Stimulated activated CD4-positive, alpha-beta T cell treated with anti-CD3 and anti-CD28 coated beads, TNF-alpha, amount 100 ng/mL, for 24 hours (primary cell): ENCODE measurements at regions not wholly inside any gene's neighbourhood (a gene's known extent, or its start where the extent isn't known, plus 50 kb on each side); places are given as distances from the start of the nearest gene placed in this dataset.
"Not testable (repeated sequence)": the region's sequence is repeated elsewhere in the genome, so short reads cannot be mapped to it uniquely, and the experiment has no call there.

Source experiments
- DNase-seq, 3 experiments: peaks; one replicate each; pipeline ENCODE4 v3.0.0-alpha.2; 2020; ENCODE audit warnings: low read depth in 3 of 3

DNA sequence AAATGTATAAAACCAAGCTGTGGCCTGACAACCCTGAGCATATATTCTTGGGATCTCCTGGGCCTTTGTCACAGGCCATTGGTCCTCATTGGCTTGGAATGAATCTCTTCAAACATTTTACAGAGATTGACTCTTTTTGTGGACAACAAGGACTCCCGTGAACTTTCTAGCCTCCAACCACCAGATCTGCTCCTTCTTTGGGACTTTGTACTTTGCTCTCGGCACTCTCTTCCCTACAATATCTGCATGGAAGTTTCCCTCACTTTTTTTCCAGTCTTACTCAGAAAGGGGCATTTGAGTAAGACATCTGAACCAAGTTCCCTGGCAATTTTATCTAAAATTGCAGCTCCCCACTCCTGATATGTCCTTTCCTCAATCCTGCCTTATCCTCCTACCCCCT, 158.8 kb downstream of the PHLDA1 start:
- DNase-seq, result no peak

DNA sequence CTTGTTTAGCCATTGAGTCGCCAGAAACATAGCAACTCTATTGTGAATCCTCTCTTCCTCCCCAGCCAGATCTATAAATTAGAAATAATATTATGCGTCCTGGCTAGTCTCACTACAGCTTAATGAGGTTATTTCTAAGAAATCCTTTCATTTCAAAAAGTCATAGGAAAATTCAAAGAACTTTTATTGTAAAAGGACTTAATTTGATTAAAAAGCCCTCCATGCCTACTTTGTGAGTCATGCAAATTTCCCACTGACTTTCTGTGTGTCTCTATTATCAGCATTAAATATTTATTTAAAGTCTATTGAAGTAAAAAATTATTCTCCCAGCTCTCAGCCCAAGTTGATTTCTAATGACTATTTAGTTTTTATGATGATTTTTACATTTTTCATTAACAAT, 160.7 kb downstream of the PHLDA1 start:
- DNase-seq, result no peak

- DNase-seq, result no peak
These were observed 163.1 kb downstream of the PHLDA1 start for GRCh38 chr12:75868501-75868900.

DNA sequence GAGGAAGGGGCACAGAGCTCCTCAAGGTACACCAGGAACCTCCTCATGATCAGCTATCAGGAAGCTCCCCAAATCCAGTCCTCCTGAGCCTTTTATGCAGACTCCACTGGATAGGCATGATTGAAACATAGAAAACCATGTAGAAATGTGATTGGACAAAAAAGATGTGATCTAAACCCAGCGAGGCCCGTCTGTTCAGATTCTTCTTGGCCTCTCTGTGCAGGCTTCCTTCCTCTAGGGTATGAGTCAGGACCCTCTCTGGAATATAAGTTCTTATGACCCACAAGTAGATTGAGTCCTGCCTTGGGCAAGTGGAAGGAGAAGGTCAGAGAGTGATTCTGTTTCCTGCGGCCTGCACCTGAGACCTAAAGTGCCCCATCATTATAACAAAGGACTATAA, 166.3 kb downstream of the PHLDA1 start:
- DNase-seq, result no peak

DNA sequence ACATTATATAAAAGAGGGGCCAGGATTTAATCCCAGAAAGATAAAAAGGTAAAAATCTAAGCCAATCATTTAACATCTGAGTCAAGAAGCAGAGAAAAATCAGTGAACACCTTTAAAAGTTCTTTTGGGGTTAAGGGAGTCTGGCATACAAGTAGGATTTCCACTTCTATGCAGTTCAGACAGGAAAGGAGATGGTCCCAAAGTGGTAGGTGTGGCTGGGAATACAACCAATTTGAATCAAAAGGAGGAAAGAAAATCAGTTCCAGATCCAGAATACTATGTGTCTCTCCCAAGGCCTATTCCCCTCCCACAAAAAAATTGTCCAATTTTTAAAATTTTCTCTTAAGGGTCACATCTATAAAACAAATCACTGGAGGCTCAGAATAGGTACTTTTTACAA, 167.4 kb downstream of the PHLDA1 start:
- no peak for DNase-seq

- DNase-seq, result no peak
These were observed 168.0 kb downstream of the PHLDA1 start for GRCh38 chr12:75863533-75863932.

DNA sequence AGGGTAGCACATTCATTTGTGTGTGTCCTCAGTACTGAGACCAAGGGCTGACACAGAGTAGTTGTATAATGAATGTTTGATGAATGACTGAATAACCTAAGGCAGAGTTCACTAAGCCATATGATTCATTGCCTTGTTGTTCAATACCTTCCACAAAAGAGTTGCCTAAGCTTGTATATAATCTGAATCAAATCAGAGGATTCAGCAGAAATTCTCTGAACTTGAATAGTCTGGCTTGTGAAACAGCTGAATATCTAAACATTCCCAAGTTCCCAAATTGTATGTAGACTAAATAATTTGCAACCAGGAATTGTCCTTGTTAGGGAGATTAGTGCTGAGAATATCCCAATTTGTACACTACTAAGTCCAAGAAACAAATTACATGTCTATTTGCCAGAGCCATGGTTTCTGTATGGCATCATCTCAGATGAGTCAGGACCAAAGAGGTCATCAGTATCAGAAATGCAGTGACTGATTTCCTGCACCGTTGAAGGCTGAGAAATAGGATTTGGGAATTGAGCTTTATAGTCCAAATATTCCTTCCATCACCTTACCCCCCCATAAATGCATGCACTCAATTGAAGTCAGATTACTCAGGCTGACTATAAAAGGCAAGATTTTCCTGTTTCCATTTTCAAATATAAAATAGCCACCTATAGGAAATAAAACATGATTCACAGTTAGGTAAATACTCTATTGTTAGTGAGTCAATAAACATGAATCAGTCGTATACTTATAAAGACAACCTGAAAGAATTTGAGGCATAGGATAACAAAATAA, 168.7 kb downstream of the PHLDA1 start:
- DNase-seq, result no peak

DNA sequence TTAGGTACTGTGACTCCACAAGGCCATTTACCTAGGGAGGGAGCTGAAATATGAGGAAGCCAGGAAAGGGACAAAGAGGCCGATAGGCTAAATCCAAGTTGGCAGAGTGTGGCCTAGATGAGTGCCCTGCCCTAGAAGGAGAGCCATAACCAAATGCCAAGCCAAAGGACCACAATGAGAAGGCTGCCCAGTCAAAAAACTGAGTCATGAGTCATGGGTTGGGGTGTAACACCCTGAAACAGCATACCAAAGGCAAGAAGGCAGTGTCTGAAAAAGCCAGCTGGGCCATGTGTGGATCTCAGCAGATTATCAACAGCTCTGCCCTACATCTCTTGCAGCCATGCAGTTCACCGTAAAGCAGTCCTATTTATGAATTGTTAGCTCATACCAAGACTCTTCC, 171.7 kb downstream of the PHLDA1 start:
- no peak for DNase-seq

DNA sequence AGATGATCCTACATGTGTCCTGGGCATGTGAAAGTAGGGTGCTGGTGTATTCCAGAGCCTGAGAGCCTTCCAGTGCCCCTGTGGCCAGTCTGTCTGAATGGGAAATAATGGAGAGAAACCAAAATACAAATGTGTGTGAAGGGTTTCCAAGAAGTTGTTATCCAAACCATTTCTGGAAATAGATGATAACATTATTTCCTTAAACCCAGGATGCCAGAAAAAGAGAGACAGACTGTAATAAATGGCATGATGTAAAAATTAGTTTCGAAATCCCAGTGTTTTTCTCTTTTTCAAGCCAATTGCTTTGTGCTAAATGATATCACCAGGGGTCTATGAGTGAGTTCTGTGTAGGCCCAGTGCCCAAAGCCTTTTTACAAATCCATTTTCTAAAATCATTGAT, 175.3 kb downstream of the PHLDA1 start:
- DNase-seq, result no peak

- no peak for DNase-seq
These were observed 176.2 kb downstream of the PHLDA1 start for GRCh38 chr12:75855360-75855759.

DNA sequence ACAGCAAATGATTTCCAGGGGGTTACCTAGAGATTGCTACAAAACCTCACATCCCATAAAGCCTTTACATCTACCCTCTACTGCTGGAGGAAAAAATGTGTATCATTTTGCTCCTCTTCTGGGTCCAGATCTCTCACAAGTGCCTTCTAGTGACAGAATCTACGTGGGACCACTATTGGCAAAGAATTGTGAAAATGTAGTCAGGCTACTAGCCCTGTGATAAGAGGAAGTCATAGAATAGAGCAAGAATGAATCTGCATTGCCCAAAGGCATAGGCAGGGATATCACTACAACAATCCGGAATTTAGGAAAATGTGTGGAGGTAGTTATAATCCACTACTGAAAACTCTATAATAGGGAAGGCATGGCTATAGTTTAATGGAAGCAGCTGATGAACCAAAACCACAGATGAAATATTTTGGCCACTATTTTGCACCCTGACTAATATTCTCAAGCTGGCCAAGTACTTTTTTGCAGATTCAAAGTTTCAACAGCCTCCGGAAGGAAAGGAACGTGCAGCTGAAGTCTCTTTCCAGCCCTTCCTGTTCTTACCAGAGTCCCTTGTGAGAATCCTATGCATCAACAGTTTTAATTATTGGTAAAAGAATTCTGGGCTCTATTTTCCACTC, 176.8 kb downstream of the PHLDA1 start:
- DNase-seq, result no peak

GRCh38 chr12:75854137-75854536, 177.4 kb downstream of the PHLDA1 start:
- not testable (repeated sequence) for DNase-seq

- DNase-seq, result no peak
These were observed 177.9 kb downstream of the PHLDA1 start for GRCh38 chr12:75853626-75854025.

DNA sequence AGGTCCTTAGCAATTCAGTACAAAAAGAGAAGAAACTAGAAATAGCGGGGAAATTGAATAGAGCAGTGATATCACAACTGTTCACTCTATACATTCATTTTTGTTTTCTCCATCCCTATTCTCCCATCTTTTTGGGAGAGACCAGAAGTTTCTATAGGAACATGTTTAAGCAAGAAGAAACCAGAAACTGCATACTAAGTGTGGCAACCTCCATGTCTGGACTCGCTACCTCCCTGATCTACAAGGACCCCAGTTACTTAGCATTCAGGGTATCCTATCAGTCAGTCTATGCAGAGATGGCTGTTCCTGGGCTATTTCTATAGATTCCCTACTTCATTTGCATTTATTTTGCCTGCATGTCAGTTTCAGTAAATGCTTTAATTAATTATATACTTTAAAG, 178.6 kb downstream of the PHLDA1 start:
- DNase-seq, result no peak

- DNase-seq, result no peak
These were observed 179.4 kb downstream of the PHLDA1 start for GRCh38 chr12:75852143-75852542.

DNA sequence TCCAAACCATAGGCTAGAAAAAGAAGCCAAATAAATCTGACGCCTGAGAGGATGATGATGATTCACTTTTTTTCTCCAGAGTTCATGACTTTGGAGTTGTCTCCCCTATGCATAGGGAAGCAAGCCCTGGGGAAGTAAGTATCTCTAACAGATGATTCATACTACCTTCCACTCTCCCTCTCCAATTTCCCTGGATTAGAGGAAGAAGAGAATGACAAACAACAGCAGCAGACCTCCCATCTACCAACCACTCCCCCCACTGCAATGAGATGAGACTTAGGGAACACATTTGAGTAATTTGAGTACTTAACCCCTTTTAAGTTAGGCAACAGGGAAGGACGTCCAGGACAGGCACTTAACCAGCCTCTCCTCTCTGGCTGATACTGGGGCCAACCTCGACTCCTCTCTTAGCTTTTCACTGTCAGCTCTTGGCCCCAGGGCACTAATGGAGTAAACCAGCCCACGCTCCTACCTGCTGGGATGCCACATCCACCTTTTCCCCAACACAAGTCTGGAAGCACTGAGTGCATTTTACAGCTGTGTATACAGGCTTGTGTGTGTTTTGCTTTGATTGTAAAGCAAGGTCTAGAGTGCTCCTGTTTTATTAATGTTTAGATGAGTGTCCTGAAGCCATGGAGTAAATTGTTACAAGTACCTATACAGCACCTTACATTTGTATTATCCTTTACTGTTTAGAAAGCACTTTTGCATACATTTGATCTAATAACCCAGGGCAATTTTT, 180.7 kb downstream of the PHLDA1 start:
- DNase-seq, result no peak

DNA sequence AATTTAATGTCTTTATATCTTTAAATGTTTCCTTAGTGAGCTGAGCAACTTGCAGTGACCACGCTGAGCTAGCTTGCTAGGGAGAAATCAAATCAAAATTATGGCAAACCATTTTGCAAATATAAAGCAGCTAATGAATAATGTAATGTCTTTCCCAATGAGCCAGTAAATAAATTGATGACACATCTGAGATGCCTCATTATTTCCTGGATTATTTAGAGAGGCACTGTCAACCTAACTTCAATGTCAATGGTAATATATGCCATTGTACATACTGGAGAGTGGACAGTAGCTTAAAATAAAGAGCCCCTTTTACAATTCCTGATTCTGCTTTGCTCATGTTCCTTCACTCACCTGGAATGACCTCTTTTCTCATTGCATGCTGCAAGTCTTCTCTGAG, 182.6 kb downstream of the PHLDA1 start:
- no peak for DNase-seq

DNA sequence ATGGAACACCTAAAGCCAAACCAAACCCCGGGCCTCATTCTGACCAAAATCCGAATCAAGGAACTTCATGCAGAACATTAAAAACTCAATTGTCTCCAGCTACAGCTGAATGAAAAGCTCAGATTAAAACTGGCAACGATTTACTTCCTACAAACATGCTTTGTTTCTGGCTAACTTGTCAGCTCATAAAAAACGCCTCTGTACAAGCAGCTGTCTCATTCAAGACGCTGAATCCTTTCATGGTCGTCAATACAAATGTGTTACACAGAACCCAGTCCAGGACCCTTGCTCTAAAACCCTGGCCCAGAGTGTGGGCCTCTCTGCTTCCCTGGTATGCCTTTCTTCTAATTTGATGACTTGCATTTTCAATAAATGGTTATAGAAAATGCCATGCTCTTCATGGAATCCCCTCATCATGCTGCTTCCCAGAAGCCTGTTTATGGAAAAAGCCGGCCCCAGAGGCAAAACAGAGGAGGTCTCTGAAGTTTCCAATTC, 183.1 kb downstream of the PHLDA1 start:
- DNase-seq, result no peak

DNA sequence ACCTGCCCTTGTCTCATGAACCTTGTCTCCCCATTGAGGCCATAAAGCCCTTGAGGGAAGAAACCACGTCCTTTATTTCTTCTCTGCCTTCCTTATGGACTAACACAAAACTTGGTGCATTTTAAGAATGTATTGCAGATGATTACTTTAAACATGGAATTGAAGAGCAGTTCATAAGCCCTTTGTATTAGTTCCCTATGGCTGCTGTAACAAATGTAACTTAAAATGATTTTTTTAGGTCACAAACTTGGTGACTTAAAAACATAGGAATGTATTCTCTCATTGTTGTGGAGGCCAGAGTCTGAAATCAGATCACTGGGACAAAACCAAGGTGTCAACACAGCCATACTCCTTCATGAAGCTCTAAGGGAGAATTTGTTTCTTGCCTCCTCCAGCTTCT, 185.5 kb downstream of the PHLDA1 start:
- DNase-seq, result no peak

DNA sequence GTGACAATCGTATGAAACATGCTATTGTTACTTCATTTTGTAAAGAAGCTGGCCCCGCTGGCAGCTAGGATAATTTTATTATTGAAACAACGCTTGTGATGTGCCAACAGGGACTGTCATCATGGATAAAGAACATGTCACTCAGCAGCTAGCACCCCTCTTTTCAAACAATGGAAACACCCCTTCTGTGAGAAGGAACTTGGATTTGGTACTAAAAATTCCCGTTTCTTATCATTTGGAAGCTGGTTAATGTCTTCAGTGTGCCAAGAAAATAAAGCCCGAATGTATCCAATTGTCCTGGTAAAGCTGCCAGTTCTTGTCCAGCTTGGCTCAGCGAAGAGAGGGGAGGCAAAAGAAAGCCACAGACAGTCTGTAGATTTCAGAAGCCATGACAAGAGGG, 186.6 kb downstream of the PHLDA1 start:
- DNase-seq, result no peak

DNA sequence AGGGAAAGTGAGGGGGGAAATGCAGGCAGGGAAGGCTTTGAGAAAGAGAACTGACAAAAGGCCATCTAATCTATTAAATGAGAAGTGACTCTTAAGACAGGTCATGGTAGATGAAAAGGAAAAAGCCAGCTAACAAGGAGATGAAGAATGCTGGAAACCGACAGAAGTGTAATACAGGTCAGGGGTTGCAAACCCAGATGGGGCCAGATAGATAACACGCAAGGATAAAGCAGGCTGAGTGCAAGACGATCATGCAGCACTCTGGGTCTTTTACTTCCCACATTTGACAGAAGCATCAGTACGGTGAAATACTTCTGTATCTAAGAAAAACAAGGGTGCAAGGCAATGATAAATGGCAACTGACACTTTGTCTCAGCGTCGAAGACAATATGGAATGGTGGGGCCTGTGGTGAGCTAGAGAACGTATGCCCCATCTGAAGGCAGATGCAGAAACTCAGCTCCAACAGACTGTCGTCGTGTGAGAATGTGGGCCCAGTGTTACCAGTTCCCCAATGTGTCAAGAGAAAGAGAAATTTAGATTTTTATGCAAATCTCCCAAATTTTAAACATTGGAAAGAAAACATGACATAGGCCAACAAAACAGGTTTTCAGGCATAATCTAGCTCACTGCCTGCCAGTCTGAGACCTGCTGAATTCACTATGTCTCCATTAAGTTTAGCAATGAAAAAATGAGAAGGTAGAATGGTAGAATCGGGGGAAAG, 187.4 kb downstream of the PHLDA1 start:
- no peak for DNase-seq

DNA sequence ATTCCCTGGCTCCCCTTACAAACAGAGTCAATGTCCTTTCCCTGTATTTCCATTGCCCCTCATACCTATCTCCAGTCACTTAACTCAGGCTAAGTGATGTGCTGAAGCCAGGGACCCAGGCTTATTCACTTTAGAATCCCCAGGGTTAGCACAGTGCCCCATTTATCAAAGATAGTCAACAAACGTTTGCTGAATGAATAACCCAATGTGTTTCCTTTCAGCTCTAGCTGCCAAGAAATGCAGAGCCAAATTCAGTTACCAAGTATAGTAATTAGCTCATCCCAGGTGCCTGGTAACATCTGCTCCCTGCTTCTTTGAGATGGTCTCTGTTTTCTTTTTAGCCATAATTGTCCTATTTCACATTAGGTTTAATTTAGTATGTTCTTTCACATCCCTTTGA, 189.5 kb downstream of the PHLDA1 start:
- DNase-seq, result no peak
